Superior temporal gyrus (tissue), 1 donor: ENCODE measurements at regions not wholly inside any gene's neighbourhood (a gene's known extent, or its start where the extent isn't known, plus 50 kb on each side); places are given as distances from the start of the nearest gene placed in this dataset.
"Not testable (repeated sequence)": the region's sequence is repeated elsewhere in the genome, so short reads cannot be mapped to it uniquely, and the experiment has no call there.

Experiments
- DNase-seq: peaks from one replicate; pipeline ENCODE4 v3.0.0-alpha.2; 2016; ENCODE audit errors: extremely low spot score

DNA sequence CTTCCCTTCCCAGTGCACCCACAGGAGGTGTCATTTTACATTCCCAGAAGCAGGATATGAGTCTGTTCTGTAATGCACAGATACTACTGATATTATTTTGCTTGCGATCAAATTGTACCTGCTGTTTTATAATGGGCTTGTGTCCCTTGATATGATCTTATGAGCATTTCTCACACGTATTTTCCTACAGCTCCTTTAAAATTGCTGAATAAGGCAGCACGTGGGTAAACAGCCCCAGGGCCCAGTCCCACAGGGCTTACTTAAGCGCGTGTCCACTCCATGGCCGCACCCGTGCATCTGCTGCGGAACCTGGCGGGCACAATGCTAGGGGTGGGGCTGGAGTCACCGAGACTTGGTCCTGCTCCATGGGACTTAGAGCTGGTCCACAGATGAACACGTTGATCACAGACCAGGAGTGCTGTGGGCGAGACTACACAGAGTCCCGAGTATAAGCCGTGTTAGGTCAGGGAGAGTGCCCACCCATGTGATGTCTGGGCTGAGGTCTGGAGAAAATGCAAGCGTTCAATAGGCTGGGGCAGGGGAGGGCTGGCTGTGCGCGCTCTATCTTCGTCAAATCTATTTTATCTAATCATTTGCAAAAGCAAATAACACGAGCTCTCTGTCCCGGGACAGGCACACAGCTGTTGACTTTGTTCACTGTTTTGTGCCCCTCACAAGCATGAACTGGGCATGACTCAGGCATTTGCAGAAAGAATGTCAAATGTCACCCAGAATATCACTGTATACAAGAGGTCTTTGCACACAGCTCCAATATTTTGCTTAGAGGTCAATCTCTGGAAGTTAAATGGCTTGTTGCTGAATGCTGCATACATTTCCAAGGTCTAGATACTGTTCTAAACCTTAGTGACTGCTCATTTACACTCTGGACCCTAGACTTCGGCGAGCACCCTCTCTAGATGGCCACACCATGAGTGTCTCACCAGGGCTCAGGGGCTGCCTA is 119.3 kb downstream of the CRYAA start:
- no peak for DNase-seq

DNA sequence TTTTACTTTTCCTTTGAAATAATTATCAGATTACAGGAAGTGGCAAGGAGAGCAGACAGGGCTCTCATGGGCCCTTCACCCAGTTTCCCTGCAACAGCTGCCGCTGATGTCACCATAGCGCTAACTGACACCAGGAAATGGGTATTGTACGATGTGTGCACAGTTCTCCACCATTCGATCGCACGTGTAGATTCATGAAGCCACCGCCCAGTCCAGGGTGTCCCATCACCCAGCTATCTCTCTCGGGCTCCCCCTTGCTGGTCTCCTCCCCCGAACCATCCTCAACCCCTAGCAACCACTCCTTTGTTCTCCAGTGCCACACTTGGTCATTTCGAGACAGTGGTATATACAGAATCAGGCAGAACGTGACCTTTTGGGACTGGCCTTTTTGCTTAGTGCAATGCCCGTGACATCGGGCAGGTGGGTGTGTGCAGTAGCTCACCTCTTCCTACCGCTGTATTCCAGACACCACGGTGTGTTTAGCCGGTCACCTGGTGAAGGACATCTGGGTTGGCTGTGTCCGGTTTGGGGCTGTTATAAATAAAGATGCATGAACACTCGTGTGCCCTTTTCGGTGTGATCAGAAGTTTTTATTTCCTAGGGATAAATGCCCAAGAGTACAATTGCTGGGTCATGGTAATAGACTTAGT is 118.4 kb downstream of the CRYAA start:
- DNase-seq = no peak

DNA sequence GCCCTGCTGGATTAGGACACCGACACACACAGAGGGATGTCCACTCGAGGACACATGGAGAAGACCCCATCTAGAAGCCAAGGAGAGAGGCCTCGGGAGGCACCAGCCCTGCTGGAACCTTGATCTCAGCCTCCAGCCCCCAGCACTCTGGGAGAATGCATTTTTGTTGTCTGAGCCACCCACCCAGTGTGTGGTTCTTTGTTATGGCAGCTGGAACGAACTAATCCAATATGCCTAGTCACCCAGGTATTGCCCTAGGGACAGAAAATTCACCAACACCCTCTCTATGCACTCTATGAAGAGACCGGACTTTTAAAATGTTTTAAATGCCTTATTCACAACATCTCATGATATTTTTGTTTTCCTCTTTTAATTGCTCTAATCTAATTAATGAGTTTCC is 117.4 kb downstream of the CRYAA start:
- no peak for DNase-seq

DNA sequence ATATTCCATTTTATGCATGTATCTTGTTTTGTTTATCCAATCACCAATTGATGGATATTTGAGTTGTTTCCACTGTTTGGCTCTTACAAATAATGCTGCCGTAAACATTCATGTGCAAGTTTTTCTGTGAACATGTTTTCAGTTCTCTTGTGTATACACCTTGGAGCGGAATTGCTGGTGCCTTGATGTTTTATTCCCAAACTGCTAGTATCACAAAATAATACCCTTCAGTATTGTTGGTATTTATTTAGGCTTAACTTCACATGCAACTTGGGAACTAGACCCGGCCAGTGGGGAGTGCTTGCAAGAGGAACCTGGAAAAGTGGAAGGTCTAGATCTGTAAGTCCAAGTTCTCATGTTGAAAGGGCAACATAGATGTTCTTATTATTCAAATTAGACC is 115.9 kb downstream of the CRYAA start:
- no peak for DNase-seq

DNA sequence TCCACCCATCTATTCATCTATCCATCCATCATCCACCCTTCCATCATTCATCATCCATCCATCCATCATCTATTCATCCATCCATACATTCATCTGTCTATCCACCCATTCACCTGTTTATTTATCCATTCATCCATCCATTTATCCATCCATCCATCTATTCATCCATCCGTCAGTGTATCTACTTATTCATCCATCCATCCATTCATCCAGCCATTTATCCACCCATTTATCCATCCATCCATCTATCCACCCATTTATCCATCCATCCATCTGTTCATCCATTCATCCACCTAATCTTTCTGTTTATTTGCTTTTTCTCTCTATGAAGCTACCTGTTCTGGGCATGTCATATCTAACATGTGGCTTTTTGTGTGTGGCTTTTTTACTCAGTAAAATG is 115.4 kb downstream of the CRYAA start:
- no peak for DNase-seq

DNA sequence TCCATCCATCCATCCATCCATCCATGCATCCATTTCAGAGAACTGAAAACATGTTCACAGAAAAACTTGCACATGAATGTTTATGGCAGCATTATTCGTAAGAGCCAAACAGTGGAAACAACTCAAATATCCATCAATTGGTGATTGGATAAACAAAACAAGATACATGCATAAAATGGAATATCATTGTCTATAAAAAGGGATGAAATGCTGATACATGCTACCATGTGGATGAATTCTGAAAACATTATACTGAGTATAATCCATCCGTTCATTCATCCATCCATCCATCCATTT is 115.1 kb downstream of the CRYAA start:
- DNase-seq = not testable (repeated sequence)

DNA sequence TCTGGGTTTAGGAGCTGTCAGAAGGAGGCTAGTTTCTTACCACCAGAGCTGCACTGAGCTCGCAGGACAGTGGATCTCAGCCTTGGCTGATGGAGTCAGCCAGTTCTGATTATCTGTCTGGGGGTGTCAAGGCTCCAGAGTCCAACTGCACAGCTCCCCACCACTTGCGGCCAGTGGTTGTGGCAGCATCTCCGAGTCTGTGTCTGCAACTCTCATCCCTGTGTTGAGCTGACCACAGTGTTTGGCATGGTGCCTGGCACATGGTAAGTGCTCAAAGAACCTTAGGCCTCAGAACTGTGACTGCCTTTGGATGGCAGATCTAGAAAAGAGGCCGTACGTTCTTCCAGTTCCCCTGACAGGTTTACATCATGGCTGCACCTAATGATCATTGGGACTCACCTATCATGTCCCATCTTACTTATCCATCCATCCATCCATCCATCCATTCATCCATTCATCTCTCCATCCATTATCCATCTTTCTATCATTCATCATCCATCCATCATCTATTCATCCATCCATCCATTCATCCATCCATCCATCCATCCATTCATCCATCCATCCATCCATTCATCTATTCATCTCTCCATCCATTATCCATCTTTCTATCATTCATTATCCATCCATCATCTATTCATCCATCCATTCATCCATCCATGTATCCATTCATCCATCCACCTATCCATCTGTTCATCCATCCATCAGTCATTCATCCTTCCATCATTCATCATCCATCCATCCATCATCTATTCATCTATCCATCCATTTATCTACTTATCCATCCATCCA is 114.5 kb downstream of the CRYAA start:
- no peak for DNase-seq

DNA sequence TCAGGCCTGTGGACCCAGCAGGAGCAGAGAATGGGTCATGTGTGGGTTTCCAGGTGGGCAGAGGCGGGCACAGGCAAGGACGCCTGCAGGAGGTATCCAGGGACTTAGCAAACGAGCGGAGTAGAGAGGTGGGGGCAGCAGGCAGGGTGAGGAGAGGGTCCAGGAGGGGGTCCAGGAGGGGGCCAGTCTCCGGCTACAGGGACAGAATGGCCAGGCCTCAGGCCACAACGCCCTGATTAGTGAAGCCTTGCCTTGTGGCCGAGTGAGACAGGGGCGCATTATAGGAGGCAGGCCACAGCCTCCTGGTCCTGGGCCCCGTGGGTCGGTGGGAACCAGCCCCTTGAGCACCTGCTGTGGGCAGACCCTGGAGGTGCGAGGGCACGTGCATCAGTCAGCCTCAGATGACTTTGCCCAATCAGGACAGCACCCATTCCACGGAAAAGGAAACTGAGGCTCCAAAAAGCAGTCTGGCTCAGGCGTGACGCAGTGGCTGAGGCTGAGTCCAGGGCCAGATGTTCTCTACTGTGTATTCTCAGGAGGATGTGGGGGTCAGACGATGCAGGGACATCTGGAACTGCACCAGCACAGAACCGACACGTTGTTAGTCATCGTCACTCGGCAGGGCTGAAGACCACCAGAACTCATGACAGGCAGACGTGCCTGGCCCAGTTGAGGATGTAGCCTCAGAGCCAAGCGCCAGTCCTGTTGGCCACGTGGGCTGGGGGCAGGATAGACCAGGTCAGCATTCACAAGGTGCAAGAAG is 113.7 kb downstream of the CRYAA start:
- no peak for DNase-seq

DNA sequence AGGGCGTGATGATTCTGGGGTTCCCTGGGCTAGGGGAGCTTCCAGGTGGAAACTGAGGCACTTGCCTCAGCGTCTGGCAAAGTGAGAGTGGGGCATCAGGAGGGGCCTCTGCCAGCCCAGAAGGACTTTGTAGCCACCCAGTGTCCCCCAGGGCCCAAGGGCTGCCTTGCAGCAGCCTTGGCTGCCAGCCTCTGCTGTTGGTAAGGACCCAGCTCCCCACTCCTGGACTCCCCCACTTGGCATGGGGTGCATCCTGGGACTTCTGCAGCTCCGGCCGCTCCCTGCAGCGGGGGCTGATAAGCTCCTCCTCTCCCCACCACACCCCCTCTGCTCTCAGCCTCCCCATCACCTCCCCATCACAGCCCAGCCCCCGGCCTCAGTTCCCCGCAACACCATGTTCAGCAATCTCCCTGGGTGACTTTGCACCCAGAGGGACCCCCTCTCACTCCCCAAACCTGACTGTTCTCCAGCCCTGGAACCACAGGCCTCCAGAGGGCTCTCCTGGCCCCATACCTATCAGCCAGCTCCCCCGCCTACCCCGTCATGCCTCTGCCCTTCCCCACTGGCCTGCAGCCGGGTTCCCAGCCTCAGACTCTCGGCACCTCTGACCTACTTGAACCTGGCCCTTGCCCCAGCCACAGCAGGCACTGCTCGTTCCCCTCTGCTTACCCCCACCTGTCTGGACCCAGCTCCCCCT is 113.0 kb downstream of the CRYAA start:
- DNase-seq = no peak

DNA sequence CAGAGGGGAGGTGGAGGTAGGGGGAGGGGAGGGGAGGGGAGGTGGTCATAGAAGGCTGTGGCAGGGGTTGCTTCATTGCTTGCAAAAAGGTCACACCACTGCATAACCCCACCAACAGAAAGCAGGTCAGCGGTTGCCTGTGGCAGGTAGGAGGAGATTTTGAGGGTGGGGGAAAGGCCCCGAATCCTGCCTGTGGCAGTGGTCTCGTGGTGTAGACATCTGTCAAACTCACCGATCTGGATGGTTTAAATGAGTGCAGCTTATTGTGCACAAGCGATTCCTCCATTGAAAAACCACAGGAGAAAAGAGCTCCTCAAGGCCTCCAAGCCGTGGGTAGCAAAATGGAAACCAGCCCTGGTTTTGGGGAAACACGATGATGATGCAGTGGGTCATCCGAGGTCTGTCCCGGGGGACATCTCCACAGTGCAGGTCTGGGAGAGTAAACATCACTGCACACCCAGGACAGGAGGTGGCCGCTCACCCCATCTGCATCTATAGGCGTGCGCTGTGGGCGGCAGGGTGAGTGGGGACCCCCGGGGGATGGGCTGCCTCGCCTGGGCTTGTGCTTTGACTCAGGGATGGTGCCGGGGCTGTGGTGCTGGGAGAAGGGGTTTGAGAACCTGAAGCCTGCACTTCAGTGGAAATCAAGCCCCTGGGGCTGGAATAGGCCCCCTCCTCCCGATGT is 112.3 kb downstream of the CRYAA start:
- no peak for DNase-seq

DNA sequence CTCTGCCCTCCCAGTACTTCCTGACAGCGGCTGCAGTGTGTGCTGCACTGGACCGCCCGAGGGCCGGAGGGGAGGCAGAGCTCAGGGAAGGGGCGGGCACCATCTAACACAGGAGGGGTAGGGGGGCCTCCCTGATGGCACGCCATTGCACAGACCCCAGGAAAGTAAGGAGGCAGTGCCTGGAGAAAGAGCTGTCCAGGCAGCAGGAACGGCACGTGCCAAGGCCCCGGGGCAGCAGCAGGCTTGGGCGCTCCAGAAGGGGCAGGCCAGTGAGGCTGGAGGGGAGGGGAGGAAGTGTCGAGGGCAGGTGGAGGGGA is 110.7 kb downstream of the CRYAA start:
- no peak for DNase-seq

DNA sequence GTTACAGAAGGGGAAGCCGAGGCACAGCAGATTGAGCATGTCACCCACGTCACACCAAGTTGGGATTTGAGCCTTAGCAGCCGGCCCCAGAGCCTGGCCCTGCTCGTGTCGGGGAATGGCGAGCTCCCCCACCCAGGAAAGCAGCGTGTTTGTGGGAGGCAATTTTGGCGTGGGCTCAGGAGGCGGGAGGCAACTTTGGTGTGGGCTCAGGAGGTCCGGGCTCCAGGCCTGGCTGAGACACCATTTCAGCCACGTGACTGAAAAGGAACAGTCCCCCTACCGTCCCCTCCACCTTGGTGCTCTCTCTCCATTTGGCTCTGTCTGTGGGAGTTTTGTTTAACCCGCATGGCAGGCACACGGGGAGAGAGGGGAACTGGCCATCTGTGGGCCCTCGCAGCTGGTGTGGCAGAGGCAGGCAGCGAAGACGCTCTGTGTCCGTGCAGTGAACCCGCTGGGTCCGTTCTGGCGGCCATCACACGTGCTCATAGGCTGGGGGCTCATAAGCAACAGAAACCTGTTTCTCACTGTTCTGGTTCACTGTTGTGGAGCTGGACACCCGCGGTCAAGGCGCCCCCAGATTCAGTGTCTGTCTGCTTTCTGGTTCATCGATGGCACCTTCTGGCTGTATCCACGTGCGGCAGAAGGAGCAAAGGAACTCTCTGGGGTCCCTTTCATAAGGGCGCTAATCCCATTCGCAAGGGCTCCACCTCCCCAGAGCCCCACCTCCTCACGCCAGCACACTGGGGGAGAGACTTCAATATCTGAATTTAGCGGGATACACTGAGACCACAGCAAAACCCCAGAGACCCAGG is 110.2 kb downstream of the CRYAA start:
- DNase-seq = no peak

DNA sequence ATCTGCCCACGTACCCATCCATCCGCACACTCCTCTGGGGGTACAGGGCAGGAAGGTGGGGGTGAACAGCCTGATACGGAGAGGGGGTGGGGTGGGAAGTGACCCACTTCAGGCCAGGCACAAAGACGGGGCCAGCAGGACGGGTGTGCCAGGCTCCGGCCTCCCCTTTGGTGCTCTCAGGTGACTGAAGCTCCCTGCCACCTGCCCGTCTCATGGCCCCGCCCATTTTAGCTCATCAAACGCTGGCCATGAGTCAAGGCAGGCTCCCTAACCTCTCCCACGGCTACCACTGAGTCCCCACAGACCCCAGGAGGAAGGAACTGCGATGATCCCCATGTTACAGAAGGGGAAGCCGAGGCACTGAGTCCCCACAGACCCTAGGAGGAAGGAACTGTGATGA is 109.6 kb downstream of the CRYAA start:
- DNase-seq = no peak

DNA sequence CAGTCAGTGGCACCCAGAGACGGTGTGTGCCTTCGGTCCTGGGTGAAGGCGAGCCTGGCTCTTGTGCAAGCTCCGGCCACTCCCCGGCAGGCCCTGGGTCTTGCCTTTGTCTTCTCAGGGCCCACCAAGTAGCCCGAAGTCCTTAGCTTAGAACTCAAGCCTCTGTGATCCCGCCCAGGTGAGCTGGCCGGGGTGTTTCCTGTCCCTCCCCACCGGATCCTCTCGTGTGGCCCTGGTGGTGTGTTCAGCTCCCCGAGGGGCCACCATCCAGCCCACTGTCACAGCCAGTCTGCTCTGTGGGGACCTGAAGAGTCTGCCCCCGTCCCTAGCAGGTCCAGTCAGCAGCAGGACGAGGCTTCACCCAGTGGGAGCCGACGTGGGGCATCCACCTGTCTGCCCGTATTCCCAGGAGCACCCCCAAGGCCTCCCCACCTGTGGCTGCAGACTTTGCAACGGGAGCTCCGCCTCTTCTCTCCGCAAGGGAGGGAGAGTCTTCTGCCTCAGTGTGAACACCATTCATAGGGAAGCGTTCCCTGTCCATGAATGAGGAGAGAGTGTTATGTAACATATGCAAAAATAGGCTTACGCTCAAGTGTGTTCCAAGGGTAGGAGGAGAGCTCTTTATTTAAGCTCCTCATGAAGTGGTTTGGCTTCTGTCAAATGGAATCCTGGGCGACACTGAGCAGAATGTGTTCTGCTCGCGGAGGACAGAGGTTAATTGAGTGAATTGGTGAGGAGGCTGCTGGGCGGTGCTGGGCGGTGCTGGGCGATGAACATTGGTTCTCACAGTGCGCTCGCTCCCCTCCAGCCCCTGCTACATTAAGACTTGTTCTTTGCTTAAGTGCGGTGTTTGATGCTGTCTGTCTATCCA is 108.9 kb downstream of the CRYAA start:
- peak; percentile 87 for DNase-seq

DNA sequence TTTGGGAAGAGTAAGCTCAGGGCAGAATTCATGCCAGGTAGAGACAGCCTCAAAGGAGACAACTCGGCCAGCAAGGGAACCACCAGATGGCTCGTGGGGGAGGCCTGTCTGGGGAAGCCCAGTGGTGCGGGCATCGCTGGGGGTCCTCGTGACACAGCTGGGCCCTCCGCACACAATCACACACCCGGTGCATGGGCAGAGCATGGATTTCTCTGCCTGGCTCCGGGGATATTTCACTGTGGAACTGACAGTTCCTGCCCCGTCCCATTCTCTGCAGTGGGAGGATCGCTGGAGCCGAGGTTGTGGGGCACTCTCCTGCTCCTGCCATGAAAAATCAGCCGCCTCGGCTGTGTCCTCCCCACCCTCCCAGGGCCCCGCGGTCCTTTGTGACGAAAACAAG is 108.0 kb downstream of the CRYAA start:
- no peak for DNase-seq

DNA sequence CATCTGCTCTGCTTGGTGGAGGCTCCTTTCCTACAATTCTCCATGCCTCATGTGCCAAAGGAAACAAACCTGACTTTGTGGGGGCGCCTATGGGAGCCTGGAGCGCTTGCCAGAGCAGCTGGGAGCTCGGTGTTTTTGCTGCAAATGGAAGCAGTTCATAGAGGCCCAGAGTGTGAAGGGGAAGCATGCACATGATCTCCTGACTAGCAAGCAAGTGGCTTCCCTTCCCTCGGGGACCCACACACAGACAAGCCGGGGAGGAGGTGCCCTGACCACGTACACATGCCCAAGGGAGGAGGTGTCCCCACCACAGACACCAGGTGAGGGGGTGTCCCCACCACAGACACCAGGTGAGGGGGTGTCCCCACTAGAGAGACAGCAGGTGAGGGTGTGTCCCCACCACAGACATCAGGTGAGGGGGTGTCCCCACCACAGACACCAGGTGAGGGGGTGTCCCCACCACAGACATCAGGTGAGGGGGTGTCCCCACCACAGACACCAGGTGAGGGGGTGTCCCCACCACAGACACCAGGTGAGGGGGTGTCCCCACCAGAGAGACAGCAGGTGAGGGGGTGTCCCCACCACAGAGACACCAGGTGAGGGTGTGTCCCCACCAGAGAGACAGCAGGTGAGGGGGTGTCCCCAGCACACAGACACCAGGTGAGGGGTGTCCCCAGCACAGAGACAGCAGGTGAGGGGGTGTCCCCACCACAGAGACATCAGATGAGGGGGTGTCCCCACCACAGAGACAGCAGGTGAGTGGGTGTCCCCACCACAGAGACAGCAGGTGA is 106.8 kb downstream of the CRYAA start:
- DNase-seq = peak; percentile 21

DNA sequence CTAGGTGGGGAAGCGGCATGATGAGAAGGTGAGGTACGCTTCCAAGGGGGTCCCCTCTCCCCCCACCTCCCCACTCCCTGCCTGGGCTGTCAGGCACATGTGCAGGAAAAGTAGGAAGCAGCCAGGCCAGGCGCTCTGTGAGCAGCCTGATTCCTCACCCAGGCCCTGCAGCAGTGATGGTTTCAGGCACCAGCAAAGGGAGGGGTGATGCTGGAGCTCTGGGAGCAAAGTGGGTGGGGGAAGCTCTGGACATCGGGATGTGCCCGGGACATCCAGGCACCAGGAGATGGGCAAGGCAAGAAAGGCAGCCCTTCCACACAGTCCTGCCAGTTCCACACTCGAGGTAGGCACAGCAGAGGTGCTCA is 106.1 kb downstream of the CRYAA start:
- DNase-seq = no peak
